ENCODE measurements at regions not wholly inside any gene's neighbourhood (a gene's known extent, or its start where the extent isn't known, plus 50 kb on each side); places are given as distances from the start of the nearest gene placed in this dataset.

- H3K27me3 ChIP-seq (replicated peaks; ENCODE audit: insufficient read depth): no peaks in the 10 kb centered on the region
- no peaks in the 10 kb centered on the region for H3K9me3 ChIP-seq
- peaks cover 28% of the 10 kb centered on the region for H3K36me3 ChIP-seq
- no peak for DNase-seq (ENCODE audit: low spot score)
- TF ChIP-seq, protein P1, sequence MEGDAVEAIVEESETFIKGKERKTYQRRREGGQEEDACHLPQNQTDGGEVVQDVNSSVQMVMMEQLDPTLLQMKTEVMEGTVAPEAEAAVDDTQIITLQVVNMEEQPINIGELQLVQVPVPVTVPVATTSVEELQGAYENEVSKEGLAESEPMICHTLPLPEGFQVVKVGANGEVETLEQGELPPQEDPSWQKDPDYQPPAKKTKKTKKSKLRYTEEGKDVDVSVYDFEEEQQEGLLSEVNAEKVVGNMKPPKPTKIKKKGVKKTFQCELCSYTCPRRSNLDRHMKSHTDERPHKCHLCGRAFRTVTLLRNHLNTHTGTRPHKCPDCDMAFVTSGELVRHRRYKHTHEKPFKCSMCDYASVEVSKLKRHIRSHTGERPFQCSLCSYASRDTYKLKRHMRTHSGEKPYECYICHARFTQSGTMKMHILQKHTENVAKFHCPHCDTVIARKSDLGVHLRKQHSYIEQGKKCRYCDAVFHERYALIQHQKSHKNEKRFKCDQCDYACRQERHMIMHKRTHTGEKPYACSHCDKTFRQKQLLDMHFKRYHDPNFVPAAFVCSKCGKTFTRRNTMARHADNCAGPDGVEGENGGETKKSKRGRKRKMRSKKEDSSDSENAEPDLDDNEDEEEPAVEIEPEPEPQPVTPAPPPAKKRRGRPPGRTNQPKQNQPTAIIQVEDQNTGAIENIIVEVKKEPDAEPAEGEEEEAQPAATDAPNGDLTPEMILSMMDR (IDR thresholded peaks at IDR 0.05): no peak
- H3K4me1 ChIP-seq (ENCODE audit: control insufficient read depth in 1 of 2, low read depth in 2 of 2): peaks cover 4 to 12% of the 10 kb centered on the region in 2 donors
- no peak for ATAC-seq (ENCODE audit: insufficient number of reproducible peaks, low FRiP score, low read depth)
- no peak overlapping the region for H3K27ac ChIP-seq
- H3K4me3 ChIP-seq: no peak overlapping the region
Observed at GRCh38 chr1:219988818-219989217, 57.5 kb downstream of the EPRS1 start.

GRCh38 chr1:219988387-219988786 lies 57.9 kb downstream of the EPRS1 start:
- Histone ChIP-seq H3K9me3 (no peaks in the 10 kb centered on the region), H3K27ac (no peak overlapping the region), H3K4me1 (ENCODE audit: control insufficient read depth in 1 of 2, low read depth in 2 of 2) (peaks cover 4 to 8% of the 10 kb centered on the region in 2 donors), H3K27me3 (replicated peaks; ENCODE audit: insufficient read depth) (no peaks in the 10 kb centered on the region), H3K4me3 (no peak overlapping the region), H3K36me3 (peaks cover 33% of the 10 kb centered on the region)
- ATAC-seq (ENCODE audit: insufficient number of reproducible peaks, low FRiP score, low read depth) (no peak), DNase-seq (ENCODE audit: low spot score) (no peak)
- TF ChIP-seq, protein P1 (IDR thresholded peaks at IDR 0.05): no peak

DNA sequence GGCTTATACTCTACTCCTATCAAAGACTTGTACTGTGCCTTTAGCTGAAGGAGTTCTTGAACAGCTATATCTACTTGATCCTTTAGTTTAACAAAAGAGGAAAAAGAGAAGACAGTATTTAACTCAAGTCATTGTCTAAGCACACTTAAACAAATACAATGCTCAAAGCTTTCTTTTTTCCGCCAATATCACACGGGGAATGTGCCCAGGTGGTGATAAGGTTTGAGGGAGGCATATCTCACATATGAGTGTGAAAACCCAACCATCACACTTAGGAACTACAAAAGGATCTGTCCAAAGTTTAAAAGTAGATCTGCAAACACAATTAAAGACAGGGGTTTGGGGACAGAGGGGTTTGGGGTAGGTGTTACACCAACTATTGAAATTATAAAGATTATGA lies 59.0 kb upstream of the SLC30A10 start:
- ATAC-seq (ENCODE audit: insufficient number of reproducible peaks, low FRiP score, low read depth) (no peak), DNase-seq (ENCODE audit: low spot score) (no peak)
- Histone ChIP-seq H3K27ac (no peak overlapping the region), H3K9me3 (no peaks in the 10 kb centered on the region), H3K4me3 (no peak overlapping the region), H3K4me1 (ENCODE audit: control insufficient read depth in 1 of 2, low read depth in 2 of 2) (peaks cover 4 to 5% of the 10 kb centered on the region in 2 donors), H3K27me3 (replicated peaks; ENCODE audit: insufficient read depth) (no peaks in the 10 kb centered on the region), H3K36me3 (peaks cover 36% of the 10 kb centered on the region)
- TF ChIP-seq, protein P1 (IDR thresholded peaks at IDR 0.05): no peak

GRCh38 chr1:219985169-219985568 lies 56.8 kb upstream of the SLC30A10 start:
- H3K9me3 ChIP-seq: no peaks in the 10 kb centered on the region
- no peaks in the 10 kb centered on the region for H3K4me1 ChIP-seq (ENCODE audit: control insufficient read depth in 1 of 2, low read depth in 2 of 2)
- H3K36me3 ChIP-seq: peaks cover 41% of the 10 kb centered on the region
- ATAC-seq (ENCODE audit: insufficient number of reproducible peaks, low FRiP score, low read depth): no peak
- TF ChIP-seq, protein P1 (IDR thresholded peaks at IDR 0.05): no peak
- H3K27ac ChIP-seq: no peak overlapping the region
- H3K27me3 ChIP-seq (replicated peaks; ENCODE audit: insufficient read depth): no peaks in the 10 kb centered on the region
- H3K4me3 ChIP-seq: no peak overlapping the region
- DNase-seq (ENCODE audit: low spot score): no peak

All from thoracic aorta (tissue), 2 donors.